ENCODE measurements at regions not wholly inside any gene's neighbourhood (a gene's known extent, or its start where the extent isn't known, plus 50 kb on each side); places are given as distances from the start of the nearest gene placed in this dataset.

GRCh38 chr4:67084783-67085182 is 460.5 kb downstream of the CENPC start:
- ATAC-seq (replicated peaks in 6 of 8) = peak; percentile 27 to 97 (median 84)
- Histone ChIP-seq H3K4me1 (replicated peaks in 1 of 2) (peaks cover 9 to 14% of the 10 kb centered on the region in 2 donors), H3K4me3 (no peak overlapping the region), H3K27ac (no peak overlapping the region)
- in situ Hi-C loops (cut with MboI; ENCODE audit: low pct_unique_long_range_greater_than_20kb in 2 of 9, low sequenced_read_pairs in 9 of 9, unreplicated experiment in 9 of 9) = no loop called here
- WGBS, 10 experiments = 7 to 80% (median 46%) methylated on average over 1 to 2 of the region's 2 CpGs; no CpG with 5 or more reads in 2 of the 10 experiments

GRCh38 chr4:67083496-67083895 is 461.8 kb downstream of the CENPC start:
- WGBS, 10 experiments = 11 to 57% (median 51%) methylated on average over 1 to 5 of the region's 5 CpGs
- H3K4me1 ChIP-seq (replicated peaks in 1 of 2) = peaks cover 9 to 14% of the 10 kb centered on the region in 2 donors
- no peak overlapping the region for H3K27ac ChIP-seq
- no peak for ATAC-seq (replicated peaks in 6 of 8)
- no peak overlapping the region for H3K4me3 ChIP-seq
- in situ Hi-C loops (cut with MboI; ENCODE audit: low pct_unique_long_range_greater_than_20kb in 2 of 9, low sequenced_read_pairs in 9 of 9, unreplicated experiment in 9 of 9) = no loop called here

GRCh38 chr4:67082746-67083145 is 462.6 kb downstream of the CENPC start:
- H3K27ac ChIP-seq = no peak overlapping the region
- no peak overlapping the region for H3K4me3 ChIP-seq
- WGBS, 10 experiments = 40 to 100% (median 83%) methylated on average over 2 to 5 of the region's 5 CpGs; no CpG with 5 or more reads in 2 of the 10 experiments
- peaks cover 9 to 14% of the 10 kb centered on the region in 2 donors for H3K4me1 ChIP-seq (replicated peaks in 1 of 2)
- ATAC-seq (replicated peaks in 6 of 8) = no peak
- in situ Hi-C loops (cut with MboI; ENCODE audit: low pct_unique_long_range_greater_than_20kb in 2 of 9, low sequenced_read_pairs in 9 of 9, unreplicated experiment in 9 of 9) = no loop called here

- in situ Hi-C loops (cut with MboI; ENCODE audit: low pct_unique_long_range_greater_than_20kb in 2 of 9, low sequenced_read_pairs in 9 of 9, unreplicated experiment in 9 of 9) = no loop called here
- ATAC-seq (replicated peaks in 6 of 8) = no peak
- Histone ChIP-seq H3K4me1 (replicated peaks in 1 of 2) (peaks cover 9 to 11% of the 10 kb centered on the region in 2 donors), H3K27ac (no peak overlapping the region), H3K4me3 (no peak overlapping the region)
- WGBS, 10 experiments = 0 to 100% (median 50%) methylated on average over 1 to 2 of the region's 2 CpGs; no CpG with 5 or more reads in 3 of the 10 experiments
These were observed 465.2 kb downstream of the CENPC start for GRCh38 chr4:67080046-67080557.

GRCh38 chr4:67071641-67072040 is 473.7 kb downstream of the CENPC start:
- in situ Hi-C loops (cut with MboI; ENCODE audit: low pct_unique_long_range_greater_than_20kb in 2 of 9, low sequenced_read_pairs in 9 of 9, unreplicated experiment in 9 of 9) = no loop called here
- ATAC-seq (replicated peaks in 6 of 8) = no peak
- Histone ChIP-seq H3K27ac (no peak overlapping the region), H3K4me3 (no peak overlapping the region), H3K4me1 (replicated peaks in 1 of 2) (peaks cover 0 to 2% of the 10 kb centered on the region in 2 donors)
- WGBS, 10 experiments = 20 to 86% (median 62%) methylated on average over 1 to 5 of the region's 5 CpGs

- Histone ChIP-seq H3K4me1 (replicated peaks in 1 of 2) (peaks cover 13 to 47% of the 10 kb centered on the region in 2 donors), H3K27ac (no peak overlapping the region), H3K4me3 (no peak overlapping the region)
- in situ Hi-C loops (cut with MboI; ENCODE audit: low pct_unique_long_range_greater_than_20kb in 2 of 9, low sequenced_read_pairs in 9 of 9, unreplicated experiment in 9 of 9) = no loop called here
- peak in 5 of 8 experiments; percentile 33 to 66 (median 45) for ATAC-seq (replicated peaks in 6 of 8)
- 18 to 100% (median 75%) methylated on average over 1 to 3 of the region's 3 CpGs; no CpG with 5 or more reads in 2 of the 10 experiments for WGBS, 10 experiments
These were observed 490.0 kb downstream of the CENPC start for GRCh38 chr4:67055319-67055718.

GRCh38 chr4:67054896-67055295 is 490.4 kb downstream of the CENPC start:
- peaks cover 13 to 51% of the 10 kb centered on the region in 2 donors for H3K4me1 ChIP-seq (replicated peaks in 1 of 2)
- no peak overlapping the region for H3K4me3 ChIP-seq
- in situ Hi-C loops (cut with MboI; ENCODE audit: low pct_unique_long_range_greater_than_20kb in 2 of 9, low sequenced_read_pairs in 9 of 9, unreplicated experiment in 9 of 9) = no loop called here
- no peak for ATAC-seq (replicated peaks in 6 of 8)
- H3K27ac ChIP-seq = no peak overlapping the region

GRCh38 chr4:67052814-67053675 is 492.3 kb downstream of the CENPC start:
- Histone ChIP-seq H3K4me3 (no peak overlapping the region), H3K4me1 (replicated peaks in 1 of 2) (peaks cover 13 to 46% of the 10 kb centered on the region in 2 donors), H3K27ac (peak overlapping the region in 1 of 2 donors; percentile 46)
- 7 to 94% (median 66%) methylated on average over 4 to 10 of the region's 10 CpGs for WGBS, 10 experiments
- ATAC-seq (replicated peaks in 6 of 8) = peak in 5 of 8 experiments; percentile 86 to 94 (median 89)
- in situ Hi-C loops (cut with MboI; ENCODE audit: low pct_unique_long_range_greater_than_20kb in 2 of 9, low sequenced_read_pairs in 9 of 9, unreplicated experiment in 9 of 9) = no loop called here

GRCh38 chr4:67051000-67051789 is 494.1 kb downstream of the CENPC start:
- H3K4me1 ChIP-seq (replicated peaks in 1 of 2) = peaks cover 13 to 52% of the 10 kb centered on the region in 2 donors
- no peak for ATAC-seq (replicated peaks in 6 of 8)
- no peak overlapping the region for H3K27ac ChIP-seq
- WGBS, 10 experiments = 0 to 94% (median 18%) methylated on average over 1 to 4 of the region's 4 CpGs; no CpG with 5 or more reads in 1 of the 10 experiments
- no peak overlapping the region for H3K4me3 ChIP-seq
- in situ Hi-C loops (cut with MboI; ENCODE audit: low pct_unique_long_range_greater_than_20kb in 2 of 9, low sequenced_read_pairs in 9 of 9, unreplicated experiment in 9 of 9) = no loop called here

- Histone ChIP-seq H3K4me1 (replicated peaks in 1 of 2) (peaks cover 13 to 37% of the 10 kb centered on the region in 2 donors), H3K4me3 (no peak overlapping the region), H3K27ac (no peak overlapping the region)
- WGBS, 10 experiments = 0 to 88% (median 69%) methylated on average over 1 to 2 of the region's 2 CpGs; no CpG with 5 or more reads in 1 of the 10 experiments
- ATAC-seq (replicated peaks in 6 of 8) = peak in 2 of 8 experiments; percentile 42 to 45
- in situ Hi-C loops (cut with MboI; ENCODE audit: low pct_unique_long_range_greater_than_20kb in 2 of 9, low sequenced_read_pairs in 9 of 9, unreplicated experiment in 9 of 9) = no loop called here
These were observed 495.9 kb downstream of the CENPC start for GRCh38 chr4:67049446-67049845.

GRCh38 chr4:67048530-67048929 is 496.8 kb downstream of the CENPC start:
- no peak for ATAC-seq (replicated peaks in 6 of 8)
- Histone ChIP-seq H3K4me3 (no peak overlapping the region), H3K27ac (no peak overlapping the region), H3K4me1 (replicated peaks in 1 of 2) (peaks cover 13 to 28% of the 10 kb centered on the region in 2 donors)
- WGBS, 10 experiments = 0 to 86% (median 41%) methylated on average over 2 of the region's 2 CpGs; no CpG with 5 or more reads in 1 of the 10 experiments
- in situ Hi-C loops (cut with MboI; ENCODE audit: low pct_unique_long_range_greater_than_20kb in 2 of 9, low sequenced_read_pairs in 9 of 9, unreplicated experiment in 9 of 9) = no loop called here

- in situ Hi-C loops (cut with MboI; ENCODE audit: low pct_unique_long_range_greater_than_20kb in 2 of 9, low sequenced_read_pairs in 9 of 9, unreplicated experiment in 9 of 9) = no loop called here
- peaks cover 9 to 11% of the 10 kb centered on the region in 2 donors for H3K4me1 ChIP-seq (replicated peaks in 1 of 2)
- no peak overlapping the region for H3K4me3 ChIP-seq
- H3K27ac ChIP-seq = no peak overlapping the region
- no peak for ATAC-seq (replicated peaks in 6 of 8)
- 0 to 83% (median 14%) methylated on average over 1 to 2 of the region's 2 CpGs; no CpG with 5 or more reads in 1 of the 10 experiments for WGBS, 10 experiments
These were observed 505.0 kb downstream of the CENPC start for GRCh38 chr4:67040315-67040714.

- WGBS, 10 experiments = 0 to 61% (median 7%) methylated on average over 1 to 4 of the region's 4 CpGs; no CpG with 5 or more reads in 1 of the 10 experiments
- in situ Hi-C loops (cut with MboI; ENCODE audit: low pct_unique_long_range_greater_than_20kb in 2 of 9, low sequenced_read_pairs in 9 of 9, unreplicated experiment in 9 of 9) = no loop called here
- ATAC-seq (replicated peaks in 6 of 8) = peak in 4 of 8 experiments; percentile 3 to 60 (median 28)
These were observed 507.1 kb downstream of the CENPC start for GRCh38 chr4:67038228-67038566.

More at GRCh38 chr4:67038228-67038566, 507.1 kb downstream of the CENPC start:
- H3K4me3 ChIP-seq = no peak overlapping the region
- peaks cover 9 to 11% of the 10 kb centered on the region in 2 donors for H3K4me1 ChIP-seq (replicated peaks in 1 of 2)
- H3K27ac ChIP-seq = no peak overlapping the region

Data from motor neuron (in vitro differentiated cells).